H1 (cell line): ENCODE measurements at regions not wholly inside any gene's neighbourhood (a gene's known extent, or its start where the extent isn't known, plus 50 kb on each side); places are given as distances from the start of the nearest gene placed in this dataset.

Experiments used
- CTCF ChIA-PET: fragments of 300-600 bp; sonication (Branson Sonifier 250); formaldehyde crosslinking; loops from one replicate; lab custom pipeline; 2021; ENCODE audit not compliant: partially characterized antibody; lab: Charles Lee
- POLR2A ChIA-PET: fragments of 300-600 bp; sonication (Branson Sonifier 250); formaldehyde crosslinking; loops from one replicate; lab custom pipeline; 2021; ENCODE audit warnings: inconsistent platforms; ENCODE audit not compliant: partially characterized antibody; lab: Charles Lee
- DNase-seq, 2 experiments: peaks; one replicate each; pipeline versions ENCODE4 v3.0.0 to v3.0.0-alpha.2; 2010 to 2022; ENCODE audit warnings: low spot score in 2 of 2, low read depth in 1 of 2, mixed read lengths in 1 of 2
- FAIRE-seq: peaks from 2 replicates; lab custom pipeline; 2011; peaks lifted over from hg19 to GRCh38; lab: Jason Lieb, UNC
- H2AFZ ChIP-seq: 2 replicates; pipeline ENCODE4 v1.8.1; 2012; ENCODE audit warnings: low read length, inconsistent platforms
- H2AK5ac ChIP-seq: 2 replicates; pipeline ENCODE4 v1.6.1; 2013; ENCODE audit warnings: low read depth, low read length
- H2BK120ac ChIP-seq: replicated peaks from 2 replicates; pipeline ENCODE3; 2013; ENCODE audit warnings: low read depth, low read length, inconsistent platforms
- H2BK12ac ChIP-seq: 2 replicates; pipeline ENCODE4 v1.6.1; 2013; ENCODE audit warnings: low read depth, low read length
- H2BK15ac ChIP-seq: 2 replicates; pipeline ENCODE4 v1.6.1; 2013; ENCODE audit warnings: low read length
- H2BK20ac ChIP-seq: 2 replicates; pipeline ENCODE4 v1.6.1; 2013; ENCODE audit warnings: low read length
- H2BK5ac ChIP-seq: 2 replicates; pipeline ENCODE4 v1.6.1; 2013; ENCODE audit warnings: low read depth, low read length
- H3K14ac ChIP-seq: 2 replicates; pipeline ENCODE4 v1.6.1; 2013; ENCODE audit warnings: inconsistent platforms; ENCODE audit not compliant: insufficient read length
- H3K18ac ChIP-seq: 2 replicates; pipeline ENCODE4 v1.6.1; 2013; ENCODE audit warnings: low read length; ENCODE audit errors: extremely low read depth
- H3K23ac ChIP-seq: 2 replicates; pipeline ENCODE4 v1.6.1; 2013; ENCODE audit warnings: inconsistent platforms; ENCODE audit not compliant: insufficient read length
- H3K23me2 ChIP-seq: 2 replicates; pipeline ENCODE4 v1.6.1; 2013; ENCODE audit warnings: low read depth, low read length
- H3K27ac ChIP-seq: 2 replicates; pipeline ENCODE4 v1.6.1; 2011; ENCODE audit warnings: low read depth, low read length, inconsistent platforms
- H3K27me3 ChIP-seq, 4 experiments: replicated peaks in 1 of 4; 1 replicate in 1 of 4; 2 replicates in 3 of 4; pipeline versions ENCODE4 v1.6.1 to v1.8.1; 2011 to 2013; ENCODE audit warnings: low read length in 3 of 4, mild to moderate bottlenecking in 3 of 4, inconsistent platforms in 2 of 4, mixed read lengths in 2 of 4, moderate library complexity in 1 of 4; ENCODE audit not compliant: control insufficient read depth in 3 of 4, insufficient read depth in 3 of 4; ENCODE audit errors: extremely low read depth in 1 of 4
- H3K36me3 ChIP-seq, 4 experiments: 2 replicates each; pipeline versions ENCODE4 v1.6.1 to v1.8.1; 2011 to 2013; ENCODE audit warnings: mild to moderate bottlenecking in 4 of 4, low read length in 3 of 4, moderate library complexity in 2 of 4, control low read depth in 1 of 4, inconsistent platforms in 1 of 4; ENCODE audit not compliant: insufficient read depth in 4 of 4, control insufficient read depth in 2 of 4
- H3K4ac ChIP-seq: replicated peaks from 2 replicates; pipeline ENCODE3; 2013; ENCODE audit warnings: low read length, low read depth, mixed read lengths, inconsistent platforms; ENCODE audit not compliant: insufficient read length
- H3K4me1 ChIP-seq, 4 experiments: replicated peaks in 1 of 4; 1 replicate in 1 of 4; 2 replicates in 3 of 4; pipeline versions ENCODE4 v1.6.1 to v1.8.1; 2011 to 2013; ENCODE audit warnings: low read length in 3 of 4, inconsistent platforms in 2 of 4, mixed read lengths in 1 of 4; ENCODE audit not compliant: insufficient read depth in 4 of 4, control insufficient read depth in 3 of 4
- H3K4me2 ChIP-seq, 2 experiments: 2 replicates each; pipeline versions ENCODE4 v1.6.1 to v1.8.1; 2011 to 2013; ENCODE audit warnings: low read depth in 2 of 2, low read length in 2 of 2, control low read depth in 1 of 2, inconsistent platforms in 1 of 2, mild to moderate bottlenecking in 1 of 2; ENCODE audit not compliant: insufficient read depth in 1 of 2
- H3K4me3 ChIP-seq, 4 experiments: fragments of 200-600, 300-600 bp in 1 of 4; sonication (generic), shearing (Covaris generic), sonication (Bioruptor Twin) in 1 of 4; 2 replicates each; pipeline versions ENCODE4 v1.5.1 to v1.8.1; 2011 to 2016; ENCODE audit warnings: low read length in 4 of 4, low read depth in 3 of 4, control low read depth in 2 of 4, inconsistent platforms in 2 of 4, mild to moderate bottlenecking in 2 of 4, mixed read lengths in 1 of 4, moderate library complexity in 1 of 4; ENCODE audit not compliant: insufficient read depth in 2 of 4; ENCODE audit errors: extremely low read depth in 1 of 4
- H3K56ac ChIP-seq: replicated peaks from 2 replicates; pipeline ENCODE3; 2013; ENCODE audit warnings: low read depth, mild to moderate bottlenecking, mixed read lengths, low read length, inconsistent platforms; ENCODE audit not compliant: insufficient read length
- H3K79me1 ChIP-seq: 2 replicates; pipeline ENCODE4 v1.6.1; 2013; ENCODE audit warnings: low read depth, low read length, control low read depth
- H3K79me2 ChIP-seq, 2 experiments: 2 replicates each; pipeline versions ENCODE4 v1.6.1 to v1.8.1; 2012 to 2013; ENCODE audit warnings: low read length in 2 of 2, mild to moderate bottlenecking in 2 of 2, inconsistent platforms in 1 of 2; ENCODE audit not compliant: insufficient read depth in 2 of 2, control insufficient read depth in 1 of 2
- H3K9ac ChIP-seq, 4 experiments: replicated peaks in 1 of 4; 1 replicate in 1 of 4; 2 replicates in 3 of 4; pipeline versions ENCODE4 v1.6.1 to v1.8.1; 2011 to 2013; ENCODE audit warnings: low read depth in 3 of 4, low read length in 3 of 4, control low read depth in 2 of 4, mild to moderate bottlenecking in 2 of 4, moderate library complexity in 2 of 4, inconsistent platforms in 1 of 4; ENCODE audit errors: extremely low read depth in 1 of 4
- H3K9me3 ChIP-seq, 2 experiments: 2 replicates each; pipeline versions ENCODE4 v1.6.1 to v1.8.1; 2012 to 2013; ENCODE audit warnings: mild to moderate bottlenecking in 2 of 2, moderate library complexity in 2 of 2, control low read depth in 1 of 2, inconsistent platforms in 1 of 2, low read depth in 1 of 2, low read length in 1 of 2, mixed read lengths in 1 of 2; ENCODE audit not compliant: insufficient read depth in 2 of 2
- H4K20me1 ChIP-seq, 2 experiments: replicated peaks in 1 of 2; 2 replicates each; pipeline versions ENCODE3 to v1.8.1; 2011 to 2013; ENCODE audit warnings: inconsistent platforms in 2 of 2, low read length in 2 of 2, mild to moderate bottlenecking in 1 of 2; ENCODE audit not compliant: insufficient read depth in 2 of 2, control insufficient read depth in 1 of 2
- H4K5ac ChIP-seq: 2 replicates; pipeline ENCODE4 v1.6.1; 2013; ENCODE audit warnings: low read length, low read depth, mixed read lengths, inconsistent platforms; ENCODE audit not compliant: insufficient read length
- H4K8ac ChIP-seq: 2 replicates; pipeline ENCODE4 v1.8.0; 2013; ENCODE audit warnings: mild to moderate bottlenecking, moderate library complexity, low read length, inconsistent platforms; ENCODE audit not compliant: insufficient read depth; ENCODE audit errors: extremely low read depth
- H4K91ac ChIP-seq: replicated peaks from 2 replicates; pipeline ENCODE3; 2013; ENCODE audit warnings: low read length, mixed read lengths, inconsistent platforms; ENCODE audit not compliant: insufficient read length
- BACH1 ChIP-seq: IDR thresholded peaks from 2 replicates; pipeline ENCODE4 v1.6.1; 2012; ENCODE audit warnings: low read length, improper control_type of control experiment
- EZH2 ChIP-seq: fragments of 200-600 bp; sonication (generic); IDR thresholded peaks from 2 replicates; pipeline ENCODE4 v1.7.1; 2012; ENCODE audit warnings: low read depth, mild to moderate bottlenecking, moderate library complexity, low read length, inconsistent platforms; ENCODE audit not compliant: severe bottlenecking
- HDAC6 ChIP-seq: IDR thresholded peaks from one replicate; pipeline ENCODE4 v1.7.1; 2012; ENCODE audit warnings: low read depth, mild to moderate bottlenecking, inconsistent platforms, low read length, moderate library complexity
- JUN ChIP-seq: IDR thresholded peaks from 2 replicates; pipeline ENCODE4 v1.6.1; 2011; ENCODE audit warnings: low read depth, mild to moderate bottlenecking, improper control_type of control experiment, low read length
- KDM1A ChIP-seq: fragments of 200-600, 300-600 bp; sonication (generic); IDR thresholded peaks from 2 replicates; pipeline ENCODE4 v1.7.1; 2016; ENCODE audit warnings: mild to moderate bottlenecking, low read length, borderline replicate concordance
- PHF8 ChIP-seq: fragments of 200-600 bp; sonication (generic); conservative IDR thresholded peaks from 2 replicates; pipeline ENCODE4 v1.7.1; 2012; ENCODE audit warnings: low read depth, mild to moderate bottlenecking, inconsistent platforms, low read length, moderate library complexity
- POLR2A ChIP-seq, 2 experiments: IDR thresholded peaks; 1 replicate in 1 of 2; 2 replicates in 1 of 2; pipeline ENCODE4 v1.6.1; 2011; ENCODE audit warnings: low read depth in 2 of 2, low read length in 2 of 2, mild to moderate bottlenecking in 2 of 2; ENCODE audit errors: control extremely low read depth in 1 of 2
- RFX5 ChIP-seq: IDR thresholded peaks from 2 replicates; pipeline ENCODE4 v1.6.1; 2011; ENCODE audit warnings: low read depth, low read length, improper control_type of control experiment, borderline replicate concordance
- RXRA ChIP-seq: IDR thresholded peaks from 2 replicates; pipeline ENCODE4 v1.6.1; 2011; ENCODE audit warnings: low read depth, mild to moderate bottlenecking, low read length, moderate library complexity; ENCODE audit not compliant: insufficient read depth
- SAP30 ChIP-seq: fragments of 300-600 bp; sonication (generic); IDR thresholded peaks from 2 replicates; pipeline ENCODE4 v1.7.1; 2012; ENCODE audit warnings: low read length, moderate library complexity, mild to moderate bottlenecking, inconsistent platforms; ENCODE audit not compliant: insufficient read depth, insufficient replicate concordance
- SIRT6 ChIP-seq: IDR thresholded peaks from one replicate; pipeline ENCODE4 v1.7.1; 2012; ENCODE audit warnings: low read length, inconsistent platforms
- TCF12 ChIP-seq: IDR thresholded peaks from 2 replicates; pipeline ENCODE4 v1.6.1; 2011; ENCODE audit warnings: low read depth, mild to moderate bottlenecking, low read length
- TEAD4 ChIP-seq: IDR thresholded peaks from 2 replicates; pipeline ENCODE4 v1.6.1; 2012; ENCODE audit warnings: low read depth, low read length, inconsistent platforms, mixed read lengths
- WGBS, 2 experiments: shearing (Covaris generic) in 1 of 2; methylation state at CpG; one replicate each; pipeline versions ENCODE4 v1.1.6 to v1.1.7; 2013 to 2015; ENCODE audit warnings: low lambda C conversion rate in 2 of 2, mixed read lengths in 2 of 2, inconsistent platforms in 1 of 2, low coverage in 1 of 2, missing lambda C conversion rate in 1 of 2; ENCODE audit not compliant: insufficient replicate concordance in 2 of 2, insufficient coverage in 1 of 2, insufficient read length in 1 of 2; ENCODE audit errors: extremely low coverage in 1 of 2, missing lambda C conversion rate in 1 of 2; 5-methylcytosine and 5-hydroxymethylcytosine counted together
- TF ChIP-seq, protein P1 (sequence below): IDR thresholded peaks from 2 replicates; pipeline ENCODE4 v1.6.1; 2012; ENCODE audit warnings: low read length, inconsistent platforms

DNA sequence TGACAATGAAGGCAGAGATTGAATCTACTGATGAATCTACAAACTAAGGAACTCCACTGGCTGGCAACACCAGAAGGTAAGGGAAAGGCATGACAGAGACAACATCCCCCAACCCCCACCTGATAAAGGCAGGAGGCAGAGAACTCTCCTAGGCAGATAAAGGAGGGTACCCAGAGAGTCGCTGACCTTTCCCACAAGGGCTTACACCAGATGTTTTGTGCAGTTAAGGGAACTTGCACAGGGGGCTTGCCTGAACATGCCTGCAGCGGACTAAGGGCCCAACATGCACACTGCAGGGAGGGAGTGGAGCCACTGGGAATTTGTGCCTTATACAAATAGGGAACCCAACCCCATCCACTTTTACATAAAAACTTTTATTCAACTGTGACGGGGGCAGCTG is 1996.9 kb upstream of the RAG2 start:
- H2BK15ac ChIP-seq = no peak overlapping the region
- H3K23ac ChIP-seq = no peak overlapping the region
- WGBS, 2 experiments = 92% methylated on average over 3 of the region's 3 CpGs; no CpG with 5 or more reads in 1 of the 2 experiments
- no peak overlapping the region for H3K56ac ChIP-seq
- no peaks in the 10 kb centered on the region for H3K4me1 ChIP-seq
- no peak overlapping the region for H3K18ac ChIP-seq
- H3K79me1 ChIP-seq = no peaks in the 10 kb centered on the region
- no peak overlapping the region for H2BK20ac ChIP-seq
- no peaks in the 10 kb centered on the region for H3K23me2 ChIP-seq
- no peak overlapping the region for H3K4me3 ChIP-seq
- no peak overlapping the region for H3K9ac ChIP-seq
- H4K8ac ChIP-seq = no peak overlapping the region
- no peak overlapping the region for H2BK12ac ChIP-seq
- H3K36me3 ChIP-seq = no peaks in the 10 kb centered on the region
- H3K4me2 ChIP-seq = no peak overlapping the region
- no peaks in the 10 kb centered on the region for H3K27me3 ChIP-seq
- no peak overlapping the region for H4K91ac ChIP-seq
- H2BK120ac ChIP-seq = no peak overlapping the region
- no peaks in the 10 kb centered on the region for H4K20me1 ChIP-seq
- no peak overlapping the region for H3K27ac ChIP-seq
- no peak overlapping the region for H3K4ac ChIP-seq
- ChIA-PET CTCF (no interaction called here), POLR2A (no interaction called here)
- H2AFZ ChIP-seq = no peak overlapping the region
- no peak overlapping the region for H4K5ac ChIP-seq
- 0 out of 4 replicates have a peak, but pooled peaks cover 0 to 2% of the 10 kb centered on the region in 2 experiments for H3K9me3 ChIP-seq
- DNase-seq (no peak), FAIRE-seq (no peak)
- no peak overlapping the region for H2AK5ac ChIP-seq
- 0 out of 2 replicates have a peak overlapping the region, but pooled peaks have one; percentile 12 for H2BK5ac ChIP-seq
- H3K79me2 ChIP-seq = no peaks in the 10 kb centered on the region
- H3K14ac ChIP-seq = no peak overlapping the region
- no peak for TF ChIP-seq BACH1
- no peak for TF ChIP-seq PHF8
- no peak for TF ChIP-seq TEAD4
- TF ChIP-seq RXRA = no peak
- TF ChIP-seq POLR2A (IDR thresholded peaks at IDR 0.05; ENCODE audit: control extremely low read depth in 1 of 2, low read depth in 2 of 2, low read length in 2 of 2) = no peak
- no peak for TF ChIP-seq SIRT6
- no peak for TF ChIP-seq JUN
- TF ChIP-seq SAP30 = no peak
- no peak for TF ChIP-seq EZH2
- no peak for TF ChIP-seq HDAC6
- TF ChIP-seq RFX5 = no peak
- no peak for TF ChIP-seq KDM1A
- TF ChIP-seq, protein P1, sequence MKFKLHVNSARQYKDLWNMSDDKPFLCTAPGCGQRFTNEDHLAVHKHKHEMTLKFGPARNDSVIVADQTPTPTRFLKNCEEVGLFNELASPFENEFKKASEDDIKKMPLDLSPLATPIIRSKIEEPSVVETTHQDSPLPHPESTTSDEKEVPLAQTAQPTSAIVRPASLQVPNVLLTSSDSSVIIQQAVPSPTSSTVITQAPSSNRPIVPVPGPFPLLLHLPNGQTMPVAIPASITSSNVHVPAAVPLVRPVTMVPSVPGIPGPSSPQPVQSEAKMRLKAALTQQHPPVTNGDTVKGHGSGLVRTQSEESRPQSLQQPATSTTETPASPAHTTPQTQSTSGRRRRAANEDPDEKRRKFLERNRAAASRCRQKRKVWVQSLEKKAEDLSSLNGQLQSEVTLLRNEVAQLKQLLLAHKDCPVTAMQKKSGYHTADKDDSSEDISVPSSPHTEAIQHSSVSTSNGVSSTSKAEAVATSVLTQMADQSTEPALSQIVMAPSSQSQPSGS = no peak
- TF ChIP-seq TCF12 = no peak
